ENCODE measurements at regions not wholly inside any gene's neighbourhood (a gene's known extent, or its start where the extent isn't known, plus 50 kb on each side); places are given as distances from the start of the nearest gene placed in this dataset.

GRCh38 chr16:60582528-60582927 is 1453.7 kb downstream of the CDH8 start:
- no peaks in the 10 kb centered on the region for H3K4me1 ChIP-seq (ENCODE audit: insufficient read depth)
- WGBS, 3 donors = 83 to 84% (median 84%) methylated on average over 4 of the region's 4 CpGs
- H3K27me3 ChIP-seq = no peaks in the 10 kb centered on the region
- no peak overlapping the region for H3K4me3 ChIP-seq
- DNase-seq = no peak
- H3K27ac ChIP-seq = no peak overlapping the region
- no peaks in the 10 kb centered on the region for H3K9me3 ChIP-seq
- no peaks in the 10 kb centered on the region for H3K36me3 ChIP-seq
- intact Hi-C loops (cut with DNase I) = no loop called here
- no peak for TF ChIP-seq POLR2A (IDR thresholded peaks at IDR 0.05)
- TF ChIP-seq, protein P1, sequence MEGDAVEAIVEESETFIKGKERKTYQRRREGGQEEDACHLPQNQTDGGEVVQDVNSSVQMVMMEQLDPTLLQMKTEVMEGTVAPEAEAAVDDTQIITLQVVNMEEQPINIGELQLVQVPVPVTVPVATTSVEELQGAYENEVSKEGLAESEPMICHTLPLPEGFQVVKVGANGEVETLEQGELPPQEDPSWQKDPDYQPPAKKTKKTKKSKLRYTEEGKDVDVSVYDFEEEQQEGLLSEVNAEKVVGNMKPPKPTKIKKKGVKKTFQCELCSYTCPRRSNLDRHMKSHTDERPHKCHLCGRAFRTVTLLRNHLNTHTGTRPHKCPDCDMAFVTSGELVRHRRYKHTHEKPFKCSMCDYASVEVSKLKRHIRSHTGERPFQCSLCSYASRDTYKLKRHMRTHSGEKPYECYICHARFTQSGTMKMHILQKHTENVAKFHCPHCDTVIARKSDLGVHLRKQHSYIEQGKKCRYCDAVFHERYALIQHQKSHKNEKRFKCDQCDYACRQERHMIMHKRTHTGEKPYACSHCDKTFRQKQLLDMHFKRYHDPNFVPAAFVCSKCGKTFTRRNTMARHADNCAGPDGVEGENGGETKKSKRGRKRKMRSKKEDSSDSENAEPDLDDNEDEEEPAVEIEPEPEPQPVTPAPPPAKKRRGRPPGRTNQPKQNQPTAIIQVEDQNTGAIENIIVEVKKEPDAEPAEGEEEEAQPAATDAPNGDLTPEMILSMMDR (IDR thresholded peaks at IDR 0.05) = no peak
- TF ChIP-seq EP300 (IDR thresholded peaks at IDR 0.05) = no peak

- DNase-seq = no peak
- intact Hi-C loops (cut with DNase I) = no loop called here
- Histone ChIP-seq H3K4me1 (ENCODE audit: insufficient read depth) (no peaks in the 10 kb centered on the region), H3K27ac (no peak overlapping the region), H3K4me3 (no peak overlapping the region), H3K27me3 (no peaks in the 10 kb centered on the region), H3K36me3 (no peaks in the 10 kb centered on the region), H3K9me3 (no peaks in the 10 kb centered on the region)
- TF ChIP-seq, protein P1 (IDR thresholded peaks at IDR 0.05) = no peak
- TF ChIP-seq POLR2A (IDR thresholded peaks at IDR 0.05) = no peak
- TF ChIP-seq EP300 (IDR thresholded peaks at IDR 0.05) = no peak
Measured at GRCh38 chr16:60566901-60567300, 1469.3 kb downstream of the CDH8 start.

DNA sequence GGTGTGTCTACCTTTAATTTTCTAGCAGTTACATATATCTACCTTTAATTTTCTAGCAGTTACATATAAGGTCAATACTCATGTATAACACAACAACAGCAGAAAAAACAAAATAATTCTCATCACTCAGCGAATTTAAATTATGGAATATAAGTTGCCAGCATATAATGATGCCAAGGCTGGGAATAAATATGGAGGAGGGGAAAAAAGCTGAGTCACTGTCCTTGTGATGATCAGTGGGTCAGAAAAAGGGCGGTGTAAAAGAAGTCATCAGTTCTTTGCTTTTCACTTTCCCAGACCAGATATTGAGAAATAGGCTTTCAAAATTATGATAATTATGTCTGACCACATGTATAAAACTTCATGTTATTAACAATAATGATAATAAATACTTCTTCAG is 1471.7 kb downstream of the CDH8 start:
- DNase-seq = no peak
- Histone ChIP-seq H3K27me3 (no peaks in the 10 kb centered on the region), H3K4me1 (ENCODE audit: insufficient read depth) (no peaks in the 10 kb centered on the region), H3K27ac (no peak overlapping the region), H3K9me3 (no peaks in the 10 kb centered on the region), H3K4me3 (no peak overlapping the region), H3K36me3 (no peaks in the 10 kb centered on the region)
- 85 to 90% (median 90%) methylated on average over 2 of the region's 2 CpGs for WGBS, 3 donors
- intact Hi-C loops (cut with DNase I) = no loop called here
- no peak for TF ChIP-seq POLR2A (IDR thresholded peaks at IDR 0.05)
- TF ChIP-seq, protein P1 (IDR thresholded peaks at IDR 0.05) = no peak
- TF ChIP-seq EP300 (IDR thresholded peaks at IDR 0.05) = no peak

GRCh38 chr16:60563166-60563565 is 1473.1 kb downstream of the CDH8 start:
- intact Hi-C loops (cut with DNase I) = no loop called here
- TF ChIP-seq EP300 (IDR thresholded peaks at IDR 0.05) (no peak), POLR2A (IDR thresholded peaks at IDR 0.05) (no peak)
- TF ChIP-seq, protein P1 (IDR thresholded peaks at IDR 0.05) = no peak
- H3K9me3 ChIP-seq = no peaks in the 10 kb centered on the region
- H3K36me3 ChIP-seq = no peaks in the 10 kb centered on the region
- H3K4me1 ChIP-seq (ENCODE audit: insufficient read depth) = no peaks in the 10 kb centered on the region
- H3K27ac ChIP-seq = no peak overlapping the region
- no peak for DNase-seq
- H3K4me3 ChIP-seq = no peak overlapping the region
- no peaks in the 10 kb centered on the region for H3K27me3 ChIP-seq

DNA sequence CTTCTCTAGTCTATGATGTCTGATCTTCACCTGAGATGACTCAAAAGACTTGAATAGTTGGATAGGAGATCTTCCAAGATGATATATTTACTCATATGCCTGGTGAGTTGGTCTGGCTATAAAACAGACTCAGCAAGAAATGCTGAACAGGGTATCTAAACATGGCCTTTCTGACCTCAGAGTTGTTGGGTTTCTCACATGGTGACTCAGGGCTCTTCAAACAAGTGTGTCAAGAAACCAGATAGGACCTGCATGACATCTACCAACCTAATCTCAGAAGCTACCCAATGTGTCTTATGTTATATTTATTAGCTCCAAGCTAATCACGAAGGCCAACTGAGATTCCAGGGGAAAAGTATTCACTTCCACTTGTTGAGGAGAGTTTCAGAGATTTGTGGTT is 1477.3 kb downstream of the CDH8 start:
- Histone ChIP-seq H3K36me3 (no peaks in the 10 kb centered on the region), H3K4me3 (no peak overlapping the region), H3K27ac (no peak overlapping the region), H3K4me1 (ENCODE audit: insufficient read depth) (no peaks in the 10 kb centered on the region), H3K27me3 (no peaks in the 10 kb centered on the region), H3K9me3 (no peaks in the 10 kb centered on the region)
- 77 to 88% (median 87%) methylated on average over 1 of the region's 1 CpG for WGBS, 3 donors
- DNase-seq = no peak
- intact Hi-C loops (cut with DNase I) = no loop called here
- TF ChIP-seq POLR2A (IDR thresholded peaks at IDR 0.05) (no peak), EP300 (IDR thresholded peaks at IDR 0.05) (no peak)
- TF ChIP-seq, protein P1 (IDR thresholded peaks at IDR 0.05) = no peak

All from ovary (tissue), 7 donors.